DMS114 treated with DMSO at 0.1 percent for 48 hours (cell line): ENCODE measurements at regions not wholly inside any gene's neighbourhood (a gene's known extent, or its start where the extent isn't known, plus 50 kb on each side); places are given as distances from the start of the nearest gene placed in this dataset.

Experiments used
- DNase-seq: peaks from one replicate; lab custom pipeline; 2025; ENCODE audit not compliant: unreplicated experiment; lab: John Stamatoyannopoulos, UW

DNA sequence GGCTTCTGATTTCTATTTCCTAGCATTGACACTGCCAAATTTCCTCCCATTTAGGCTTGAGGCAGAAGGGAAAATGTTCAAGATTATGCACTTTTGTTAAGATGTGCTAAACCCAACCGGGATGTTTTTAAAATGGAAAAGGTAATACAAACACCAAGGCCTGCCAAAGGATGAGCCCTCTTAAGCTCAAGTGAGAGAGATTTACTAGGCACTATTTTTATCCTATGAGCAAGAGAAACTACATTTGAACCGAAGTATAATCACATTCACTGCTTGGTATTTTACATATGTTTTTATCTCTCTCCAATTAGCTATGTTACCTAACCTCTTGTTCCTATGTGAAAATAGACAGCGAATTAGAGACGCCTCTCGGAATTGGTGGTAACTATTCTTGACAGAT lies 295.8 kb downstream of the GABRB3 start:
- DNase-seq = no peak

DNA sequence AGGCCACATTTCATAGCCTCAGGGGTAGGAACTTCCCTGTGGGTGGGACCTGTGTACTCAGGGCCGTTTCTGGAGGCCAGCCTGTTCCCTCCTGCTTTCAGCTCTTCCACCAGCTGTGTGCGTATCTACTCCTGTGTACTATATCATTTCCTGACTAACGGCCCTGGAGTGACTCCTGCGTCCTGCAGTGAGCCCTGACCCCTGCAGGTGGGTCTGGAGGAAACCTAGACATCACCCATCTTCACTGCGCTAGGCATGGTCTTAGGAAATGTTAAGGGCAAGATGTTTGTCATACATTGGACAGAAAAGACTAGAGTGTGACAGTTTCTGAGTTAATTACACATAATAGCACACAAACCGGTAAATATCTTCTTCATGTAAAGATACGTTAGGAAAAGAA lies 297.3 kb downstream of the GABRB3 start:
- DNase-seq = no peak

DNA sequence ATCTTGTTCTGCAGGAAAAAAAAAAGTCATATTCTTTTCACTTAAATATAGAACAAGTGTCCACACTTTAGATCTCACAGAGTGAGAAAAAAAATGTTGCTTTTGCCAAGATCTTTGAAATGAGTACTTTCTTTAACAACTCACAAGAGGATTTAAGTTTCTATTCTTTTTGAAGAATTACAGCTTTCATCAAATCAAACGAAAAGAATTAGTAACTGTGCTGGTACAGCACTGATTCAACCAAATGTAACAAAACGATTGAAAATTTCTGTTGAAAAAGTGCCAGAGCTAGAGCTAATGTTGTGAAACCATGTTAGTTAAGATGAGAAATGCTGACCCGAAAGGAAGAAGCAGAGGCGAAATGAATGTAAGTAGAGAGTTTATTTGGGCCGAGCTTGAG lies 300.2 kb downstream of the GABRB3 start:
- no peak for DNase-seq

DNA sequence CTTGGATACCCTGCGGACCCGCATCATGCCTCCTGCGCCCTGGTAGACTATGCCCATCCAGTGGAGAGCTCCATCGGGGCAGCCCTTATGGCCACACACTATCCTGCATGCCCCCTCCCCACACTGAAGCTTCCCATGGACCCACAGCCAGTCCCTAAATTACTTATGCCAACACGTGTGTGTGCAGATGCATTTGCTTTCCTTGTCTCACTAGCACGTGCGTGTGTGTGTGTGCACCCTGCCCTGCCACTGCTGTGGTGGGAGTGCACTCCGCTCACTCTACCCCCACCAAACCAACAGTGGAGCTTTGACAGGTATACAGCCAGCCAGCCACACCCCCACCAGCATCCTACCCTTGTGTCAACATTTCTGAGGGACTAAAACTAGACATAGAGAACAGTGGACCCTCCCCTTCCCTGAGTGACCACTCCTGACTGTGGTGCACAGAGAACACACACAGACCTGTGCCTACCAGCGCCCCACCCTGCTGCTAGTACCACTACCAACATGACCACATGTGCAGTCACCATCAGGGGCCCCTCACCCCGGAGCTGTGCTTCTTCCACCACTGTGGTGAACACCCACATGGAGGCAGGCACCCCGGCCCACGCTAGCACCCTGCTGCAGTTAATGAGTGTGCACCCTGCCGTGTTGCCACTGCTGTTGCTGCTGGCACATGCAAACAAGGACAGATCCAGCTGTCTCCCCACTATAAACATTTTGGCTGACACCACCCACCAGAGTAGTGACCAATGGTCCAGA lies 310.8 kb downstream of the GABRB3 start:
- DNase-seq = no peak

DNA sequence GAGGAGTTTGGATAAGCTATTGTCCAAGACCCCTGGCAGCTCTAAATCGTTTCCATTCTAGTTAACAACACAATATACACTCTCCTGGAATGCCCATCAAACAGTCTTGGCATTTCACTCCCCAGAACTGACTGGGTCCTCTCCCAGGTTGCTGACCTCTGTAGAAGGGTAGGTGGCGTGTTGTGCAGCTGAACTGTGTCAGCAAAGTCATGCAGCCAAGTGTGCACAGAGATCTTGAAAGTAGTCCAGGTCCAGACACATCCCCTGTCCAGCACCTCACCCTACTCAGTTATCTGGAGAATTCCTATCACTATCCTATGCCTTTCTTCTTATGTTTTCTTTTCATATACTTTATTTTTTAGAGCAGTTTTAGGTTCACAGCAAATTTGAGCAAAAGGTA lies 312.7 kb downstream of the GABRB3 start:
- DNase-seq = no peak

DNA sequence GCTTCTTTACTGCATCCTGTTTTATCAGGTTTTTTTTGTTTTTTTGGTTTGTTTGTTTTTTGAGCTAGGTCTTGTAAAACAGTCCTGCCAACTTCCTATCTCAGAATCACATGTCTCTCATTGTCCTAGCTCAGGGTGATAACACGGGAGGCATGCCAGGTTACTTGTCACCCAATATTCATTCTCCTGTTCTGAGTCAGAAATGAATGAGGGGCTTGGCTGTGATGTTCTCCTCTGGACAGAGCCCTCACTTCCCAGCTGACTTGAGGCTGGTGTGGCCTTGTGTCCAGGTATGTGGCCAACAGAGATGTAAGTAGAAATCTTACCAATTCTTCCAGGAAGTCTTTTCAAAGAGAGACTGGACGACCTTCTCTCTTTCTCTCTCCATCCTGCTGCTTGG lies 317.0 kb downstream of the GABRB3 start:
- no peak for DNase-seq

DNA sequence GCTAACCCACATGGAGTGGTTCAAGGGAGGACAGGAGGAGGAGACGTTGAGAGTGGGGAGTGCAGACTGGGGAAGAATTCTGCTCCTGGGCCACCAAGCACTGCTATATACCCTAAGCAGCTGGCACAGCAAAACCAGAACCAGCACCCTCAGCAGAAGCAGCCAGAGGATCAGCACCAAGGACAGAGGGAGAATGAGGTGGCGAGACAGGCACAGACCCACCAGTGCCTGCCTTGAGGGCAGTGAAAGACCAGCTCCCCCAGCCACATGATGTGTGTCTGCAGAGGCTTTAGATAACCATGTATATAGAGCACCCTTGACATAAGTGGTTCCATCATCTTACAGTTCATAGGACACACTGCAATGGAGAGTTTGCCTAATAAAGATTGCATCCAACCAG lies 319.0 kb downstream of the GABRB3 start:
- DNase-seq = no peak

DNA sequence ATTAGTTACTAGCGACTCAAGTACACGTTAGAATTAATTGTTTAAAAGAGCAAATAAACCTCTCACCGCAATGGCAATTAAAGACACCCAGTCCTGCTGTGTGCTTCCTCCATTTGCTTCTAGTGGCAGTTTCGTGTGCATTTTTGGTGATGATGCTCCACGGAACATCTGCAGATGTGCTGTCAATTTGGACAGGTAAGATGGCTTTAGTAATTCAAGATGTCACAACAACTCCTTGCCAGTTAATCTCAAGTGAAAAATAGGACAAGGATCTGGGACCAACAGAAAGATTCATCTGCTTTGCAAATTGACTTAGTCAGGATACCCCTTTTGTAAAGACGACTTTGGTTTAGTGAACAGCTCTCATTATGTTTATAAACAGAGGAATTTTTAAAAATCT lies 320.9 kb downstream of the GABRB3 start:
- no peak for DNase-seq

DNA sequence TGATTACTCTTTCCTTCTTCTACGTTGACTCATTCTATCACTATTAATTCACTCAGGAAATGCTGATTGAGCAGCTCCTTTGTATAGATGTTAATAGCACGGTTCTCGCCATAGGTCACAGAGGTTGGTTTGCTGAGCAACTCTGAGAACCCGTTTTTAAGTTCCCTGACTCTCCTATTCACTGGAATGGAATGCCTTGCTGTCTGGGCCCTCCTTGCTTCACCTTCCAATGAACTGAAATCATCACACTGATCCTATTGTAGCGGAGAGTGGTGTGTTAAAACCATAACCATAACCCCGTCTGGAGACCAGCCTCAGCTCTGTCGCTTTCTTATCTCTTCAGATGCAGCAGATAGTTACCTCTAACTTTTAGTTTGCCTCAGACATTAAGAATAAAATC lies 323.6 kb downstream of the GABRB3 start:
- DNase-seq = no peak

DNA sequence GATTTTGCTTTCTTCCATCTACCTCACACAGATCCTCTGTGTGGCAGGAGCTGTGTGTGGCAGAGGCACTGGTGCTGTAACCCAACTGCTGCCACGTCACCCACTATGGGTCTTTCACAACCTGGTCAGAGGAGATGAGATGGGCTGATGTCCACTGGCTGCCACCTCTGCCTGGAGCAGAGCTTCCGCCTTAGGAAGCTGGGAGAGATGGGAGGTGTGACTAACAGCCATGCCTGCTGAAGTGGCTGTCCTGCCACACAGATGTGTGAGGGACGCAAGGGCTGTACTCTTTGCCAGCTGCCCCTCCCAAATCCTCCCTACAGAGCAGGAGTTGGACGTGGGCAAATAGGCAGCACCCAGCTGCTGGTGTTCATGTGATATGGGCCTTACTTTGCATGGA lies 329.5 kb downstream of the GABRB3 start:
- DNase-seq = no peak

DNA sequence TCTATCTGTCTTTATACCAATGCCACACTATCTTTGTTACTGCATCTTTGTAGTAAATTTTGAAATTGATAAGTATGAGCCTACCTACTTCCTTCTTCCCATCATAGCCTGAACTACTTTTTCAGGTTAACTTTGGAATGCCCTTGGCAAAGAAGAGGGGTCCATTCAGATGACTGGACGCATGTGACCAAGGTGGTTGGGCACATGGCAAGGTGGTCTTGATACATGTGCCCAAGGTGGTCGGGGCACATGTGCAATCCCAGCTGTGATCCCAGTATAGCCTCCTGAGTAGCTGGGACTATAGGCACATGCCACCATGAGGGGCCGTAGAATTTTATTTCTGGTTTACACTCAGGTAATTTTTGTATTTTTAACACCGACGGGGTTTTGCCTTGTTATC lies 330.2 kb downstream of the GABRB3 start:
- DNase-seq = no peak

DNA sequence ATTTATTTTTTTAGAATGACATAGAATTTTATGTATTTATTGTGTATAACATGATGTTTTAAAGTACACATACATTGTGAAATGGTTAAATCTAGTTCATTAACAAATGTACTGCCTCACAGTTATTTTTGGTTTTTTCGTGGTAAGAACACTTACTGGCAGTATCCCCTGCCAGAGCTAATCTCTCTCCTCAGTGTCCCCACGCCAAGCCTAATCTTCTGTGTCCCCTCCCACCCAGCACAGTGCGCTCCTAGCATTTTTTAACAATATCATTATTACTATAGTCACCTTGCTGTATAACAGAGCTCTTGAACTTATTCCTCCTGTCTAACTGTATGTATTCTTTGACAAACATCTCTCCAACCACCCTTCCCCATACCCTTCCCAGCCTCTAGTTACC lies 333.2 kb downstream of the GABRB3 start:
- DNase-seq = no peak

DNA sequence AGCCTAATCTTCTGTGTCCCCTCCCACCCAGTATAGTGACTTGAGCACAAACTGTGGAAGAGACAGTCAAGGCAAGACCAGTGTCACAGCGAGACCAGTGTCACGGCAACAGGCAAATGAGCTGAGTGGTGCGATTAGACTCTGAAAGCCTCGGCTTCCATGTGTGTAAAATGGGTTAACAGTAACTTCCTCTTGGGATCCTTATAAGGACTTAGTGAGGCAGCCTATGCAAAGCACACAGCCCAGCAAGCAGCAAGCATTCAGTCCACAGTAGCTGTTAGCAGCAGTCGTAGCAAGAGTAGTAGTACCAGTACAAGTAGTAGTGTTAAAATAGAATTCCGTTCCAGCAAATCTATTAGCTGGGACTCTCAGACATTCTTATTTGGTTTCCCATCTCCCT lies 334.1 kb downstream of the GABRB3 start:
- DNase-seq = no peak

DNA sequence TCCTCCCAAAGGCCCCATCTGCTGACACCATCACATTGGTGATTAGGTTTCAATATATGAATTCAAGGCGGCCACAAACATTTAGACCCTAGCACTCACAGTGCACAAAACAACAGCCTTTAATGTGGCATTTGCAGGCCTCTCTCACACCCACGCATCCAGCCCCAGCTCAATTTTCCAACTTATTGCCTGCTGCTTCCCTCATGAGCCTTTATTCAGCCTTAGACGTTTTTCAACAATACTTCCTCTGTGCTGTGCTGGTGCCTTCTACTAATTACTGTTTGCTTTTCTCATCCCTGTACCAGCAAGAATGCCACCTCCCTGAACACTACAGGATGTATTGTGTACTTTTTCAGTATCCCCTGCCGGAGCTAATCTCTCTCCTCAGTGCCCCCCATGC lies 334.6 kb downstream of the GABRB3 start:
- DNase-seq = no peak

DNA sequence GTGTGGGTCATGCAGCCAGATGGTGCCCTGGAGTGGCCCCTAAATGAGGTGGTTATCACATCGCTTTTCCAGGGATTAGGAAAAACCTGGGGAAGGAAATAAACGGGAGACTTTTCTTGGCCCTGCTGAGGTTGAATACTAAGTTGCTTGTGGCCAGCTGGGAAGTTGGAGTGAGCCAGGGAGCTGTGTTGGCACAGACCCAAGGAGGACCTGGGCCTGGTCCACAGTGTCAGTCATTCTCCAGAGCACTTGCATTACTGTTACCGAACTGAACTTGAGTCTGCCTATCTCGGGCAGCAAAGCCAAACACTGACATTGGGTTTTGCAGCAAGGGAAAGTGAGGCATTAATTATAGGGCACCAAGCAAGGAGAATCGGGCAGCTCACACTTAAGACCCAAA lies 339.0 kb downstream of the GABRB3 start:
- DNase-seq = no peak

DNA sequence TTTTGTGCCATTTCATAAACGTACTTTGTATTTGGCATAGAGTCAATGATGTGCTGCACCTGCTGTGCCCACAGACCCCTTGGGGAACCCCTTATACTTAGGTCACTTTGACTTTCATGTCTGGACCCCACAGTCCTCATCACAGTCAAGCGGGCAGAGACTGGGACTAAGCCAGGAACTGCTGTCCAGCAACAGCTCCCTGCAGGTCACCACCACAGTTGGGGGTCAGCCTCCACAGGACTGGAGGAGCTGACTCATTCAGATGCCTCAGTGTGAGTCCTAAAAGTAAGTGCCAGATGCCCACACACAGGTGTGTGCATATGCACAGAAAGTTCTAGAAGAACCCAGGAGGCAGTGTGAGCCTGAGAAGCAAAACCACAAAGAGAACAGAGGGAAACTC lies 339.8 kb downstream of the GABRB3 start:
- DNase-seq = no peak

DNA sequence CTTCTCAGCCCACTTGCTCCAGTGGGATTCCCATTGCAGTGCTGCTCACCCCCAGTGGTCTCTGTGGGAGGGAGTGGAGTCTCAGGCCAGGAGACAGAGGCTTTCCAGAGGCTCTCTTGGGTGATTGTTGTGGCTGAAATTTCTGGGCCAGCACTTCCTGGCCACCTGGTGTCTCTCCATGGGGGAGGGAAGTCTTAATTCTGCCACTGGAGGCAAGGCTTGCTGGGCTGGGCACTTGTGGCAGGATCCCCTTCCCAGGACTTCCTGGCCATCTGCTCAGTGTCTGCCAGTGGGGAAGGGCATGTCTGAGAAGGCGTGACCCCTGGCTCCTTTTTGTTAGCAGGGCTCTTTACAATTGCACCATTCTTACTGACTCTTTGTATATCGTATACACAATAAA lies 351.8 kb downstream of the GABRB3 start:
- DNase-seq = no peak

DNA sequence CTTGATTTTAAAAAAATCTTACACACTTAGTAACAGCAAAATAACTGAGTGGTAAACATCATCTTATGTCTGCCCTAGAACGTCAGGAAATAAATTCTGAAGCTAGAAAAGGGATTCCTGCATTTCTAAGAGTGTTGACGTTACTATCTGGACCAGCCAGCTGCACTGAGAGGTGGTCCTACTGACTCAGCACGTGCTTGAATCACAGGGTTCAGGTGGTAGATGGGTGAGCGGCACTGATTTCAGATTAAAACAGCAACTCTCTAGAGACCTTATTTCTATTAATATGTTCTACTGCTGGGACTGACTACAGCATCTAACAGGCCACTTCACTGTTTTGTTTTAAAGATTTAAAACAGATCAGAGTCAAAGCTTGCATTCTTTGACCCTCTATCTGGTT lies 377.2 kb downstream of the GABRB3 start:
- no peak for DNase-seq

DNA sequence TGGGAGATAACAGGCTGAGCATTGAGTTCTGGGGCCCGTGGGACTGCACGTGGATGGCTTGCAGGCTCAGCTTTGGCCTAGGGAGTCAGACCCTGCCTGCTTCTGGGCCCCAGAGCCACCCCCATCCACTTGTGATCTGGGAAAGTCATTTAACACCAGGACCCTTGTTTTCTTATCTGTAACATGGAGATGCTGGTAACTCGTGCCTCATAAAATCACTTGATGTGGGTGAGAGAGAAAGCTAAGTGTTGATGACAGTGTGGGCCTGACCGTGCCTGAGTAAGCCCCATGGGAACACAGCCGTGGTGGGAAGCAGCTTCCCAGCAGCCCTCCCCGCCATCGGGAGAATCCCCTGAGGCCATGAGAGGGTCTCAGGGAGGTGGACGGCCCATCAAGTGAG lies 378.1 kb downstream of the GABRB3 start:
- no peak for DNase-seq

DNA sequence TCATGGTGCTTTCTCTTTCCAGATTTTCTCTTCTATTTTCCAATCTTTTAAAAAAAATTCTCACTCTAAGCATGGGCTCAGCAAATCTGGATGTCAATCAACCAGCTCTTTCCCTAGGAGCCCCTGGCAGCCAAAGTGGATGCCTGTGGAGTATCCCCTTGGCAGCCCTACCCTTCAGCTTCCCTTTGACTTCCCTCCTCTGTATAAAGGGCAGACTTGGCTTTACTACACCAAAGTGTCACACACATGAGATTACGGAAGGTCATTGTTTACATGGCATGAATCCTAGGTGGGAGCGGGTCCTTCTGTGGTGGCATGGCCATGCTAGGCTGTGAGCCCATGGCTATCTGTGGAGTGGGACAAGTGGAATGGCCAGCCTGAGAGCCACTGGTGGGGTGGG lies 379.9 kb downstream of the GABRB3 start:
- no peak for DNase-seq

DNA sequence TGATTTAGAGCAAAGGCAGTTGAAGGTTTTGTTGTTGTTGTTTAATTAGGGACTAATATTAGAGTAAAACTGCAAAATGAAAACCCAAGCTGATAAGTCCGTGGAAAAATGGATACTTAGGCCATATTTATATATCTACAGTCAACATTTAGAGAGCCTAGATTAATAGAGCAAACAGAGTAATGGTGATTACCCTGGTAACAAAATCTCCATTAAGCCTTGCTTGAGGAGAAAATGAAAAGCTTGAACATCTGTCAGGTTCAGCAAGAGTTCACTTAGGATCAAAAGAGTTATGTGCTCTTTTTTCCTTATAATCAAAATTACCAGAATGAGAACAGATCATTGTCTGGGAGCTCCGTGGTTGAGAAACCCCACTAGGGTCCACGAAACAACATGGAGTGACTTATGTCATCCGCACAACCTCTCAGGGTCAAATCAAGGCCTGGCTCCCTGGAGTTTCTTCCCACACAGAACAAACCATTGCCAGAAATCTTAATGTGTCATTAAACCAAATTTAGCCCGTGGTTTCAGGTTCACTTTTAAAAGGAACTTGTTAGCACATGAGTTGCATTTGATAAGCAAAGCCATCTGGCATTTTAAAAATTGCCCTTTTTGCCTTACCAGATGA lies 381.2 kb downstream of the GABRB3 start:
- no peak for DNase-seq

DNA sequence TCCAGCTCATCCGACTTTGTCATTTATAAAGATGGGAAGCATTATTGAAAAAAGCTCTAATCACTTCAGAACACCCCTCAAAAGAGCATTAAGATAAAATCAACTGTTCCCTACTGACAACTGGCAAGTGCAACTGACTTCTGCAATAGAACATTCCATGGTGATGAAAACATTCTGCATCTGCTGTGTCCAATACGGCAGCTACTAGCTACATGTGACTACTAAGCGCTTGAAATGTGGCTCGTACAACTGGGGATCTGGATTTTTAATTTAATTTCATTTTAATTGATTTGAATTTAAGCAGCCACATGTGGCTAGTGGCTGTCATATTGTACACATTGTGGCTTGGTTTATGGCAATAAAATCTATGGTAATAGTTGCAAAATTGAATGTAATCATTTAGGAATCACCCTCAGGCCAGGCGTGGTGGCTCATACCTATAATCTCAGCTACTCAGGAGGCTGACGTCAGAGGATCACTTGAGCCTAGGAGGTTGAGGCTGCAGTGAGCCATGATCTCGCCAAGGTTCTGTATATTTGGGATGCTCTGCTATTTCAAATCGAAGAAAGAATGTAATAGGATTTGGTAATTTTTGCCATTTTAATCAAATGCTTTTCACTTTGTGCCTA lies 390.3 kb downstream of the GABRB3 start:
- no peak for DNase-seq

DNA sequence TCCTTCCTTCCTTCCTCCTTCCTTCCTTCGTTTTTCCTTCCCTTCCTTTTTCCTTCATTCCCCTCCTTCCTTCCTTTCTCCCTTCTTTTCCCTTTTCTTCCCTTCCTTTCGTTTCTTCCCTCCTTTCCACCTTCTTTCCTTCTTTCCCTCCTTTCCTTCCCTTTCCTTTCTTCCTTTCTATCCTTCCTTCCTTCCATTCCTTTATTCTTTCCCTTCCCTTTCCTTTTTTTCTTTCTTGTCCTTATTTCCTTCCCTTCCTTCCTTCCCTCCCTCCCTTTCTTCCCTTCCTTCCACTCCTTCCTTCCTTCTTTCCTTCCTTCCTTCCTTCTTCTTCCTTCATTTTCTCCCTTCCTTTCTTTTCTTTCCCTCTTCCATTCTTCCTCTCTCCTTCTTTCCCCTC lies 394.6 kb downstream of the GABRB3 start:
- DNase-seq = no peak
